ENCODE measurements at regions not wholly inside any gene's neighbourhood (a gene's known extent, or its start where the extent isn't known, plus 50 kb on each side); places are given as distances from the start of the nearest gene placed in this dataset.

DNA sequence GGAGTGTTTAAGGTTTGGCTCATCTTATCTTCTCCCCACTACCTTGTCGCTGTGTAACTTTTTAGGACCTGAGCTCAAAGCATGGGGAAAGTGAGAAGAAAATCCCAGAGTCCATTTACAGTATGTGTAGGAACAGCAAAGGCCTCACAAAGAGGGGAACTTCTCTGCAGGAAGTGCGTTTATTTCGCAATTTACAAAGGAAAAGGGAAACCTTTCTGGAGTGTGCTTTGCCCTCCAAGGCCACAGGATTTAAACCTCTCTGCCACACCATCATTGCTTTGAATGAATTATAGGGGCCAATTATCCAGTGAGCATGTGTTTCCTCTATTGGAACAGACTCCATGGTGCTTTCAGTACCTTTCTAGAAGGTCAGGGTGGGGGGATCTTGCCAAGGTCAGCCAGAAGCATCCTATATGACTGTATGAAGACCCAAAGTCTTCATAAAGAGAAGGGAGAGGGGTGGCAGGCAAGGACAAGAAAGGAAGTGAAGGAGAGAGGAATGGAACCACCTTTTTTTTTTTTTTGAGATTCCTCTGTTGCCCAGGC lies 68.1 kb upstream of the LMO2 start (continued):
- TF ChIP-seq SOX15 (CRISPR knock-in tag; IDR thresholded peaks at IDR 0.05): no peak
- TF ChIP-seq TEAD4 (CRISPR knock-in tag; IDR thresholded peaks at IDR 0.05): no peak
- TF ChIP-seq IRF1 (CRISPR knock-in tag; IDR thresholded peaks at IDR 0.05): no peak
- TF ChIP-seq ATF3 (CRISPR knock-in tag; conservative IDR thresholded peaks at IDR 0.05): no peak
- TF ChIP-seq ZNF423 (CRISPR knock-in tag; IDR thresholded peaks at IDR 0.05): no peak
- TF ChIP-seq, protein P1, sequence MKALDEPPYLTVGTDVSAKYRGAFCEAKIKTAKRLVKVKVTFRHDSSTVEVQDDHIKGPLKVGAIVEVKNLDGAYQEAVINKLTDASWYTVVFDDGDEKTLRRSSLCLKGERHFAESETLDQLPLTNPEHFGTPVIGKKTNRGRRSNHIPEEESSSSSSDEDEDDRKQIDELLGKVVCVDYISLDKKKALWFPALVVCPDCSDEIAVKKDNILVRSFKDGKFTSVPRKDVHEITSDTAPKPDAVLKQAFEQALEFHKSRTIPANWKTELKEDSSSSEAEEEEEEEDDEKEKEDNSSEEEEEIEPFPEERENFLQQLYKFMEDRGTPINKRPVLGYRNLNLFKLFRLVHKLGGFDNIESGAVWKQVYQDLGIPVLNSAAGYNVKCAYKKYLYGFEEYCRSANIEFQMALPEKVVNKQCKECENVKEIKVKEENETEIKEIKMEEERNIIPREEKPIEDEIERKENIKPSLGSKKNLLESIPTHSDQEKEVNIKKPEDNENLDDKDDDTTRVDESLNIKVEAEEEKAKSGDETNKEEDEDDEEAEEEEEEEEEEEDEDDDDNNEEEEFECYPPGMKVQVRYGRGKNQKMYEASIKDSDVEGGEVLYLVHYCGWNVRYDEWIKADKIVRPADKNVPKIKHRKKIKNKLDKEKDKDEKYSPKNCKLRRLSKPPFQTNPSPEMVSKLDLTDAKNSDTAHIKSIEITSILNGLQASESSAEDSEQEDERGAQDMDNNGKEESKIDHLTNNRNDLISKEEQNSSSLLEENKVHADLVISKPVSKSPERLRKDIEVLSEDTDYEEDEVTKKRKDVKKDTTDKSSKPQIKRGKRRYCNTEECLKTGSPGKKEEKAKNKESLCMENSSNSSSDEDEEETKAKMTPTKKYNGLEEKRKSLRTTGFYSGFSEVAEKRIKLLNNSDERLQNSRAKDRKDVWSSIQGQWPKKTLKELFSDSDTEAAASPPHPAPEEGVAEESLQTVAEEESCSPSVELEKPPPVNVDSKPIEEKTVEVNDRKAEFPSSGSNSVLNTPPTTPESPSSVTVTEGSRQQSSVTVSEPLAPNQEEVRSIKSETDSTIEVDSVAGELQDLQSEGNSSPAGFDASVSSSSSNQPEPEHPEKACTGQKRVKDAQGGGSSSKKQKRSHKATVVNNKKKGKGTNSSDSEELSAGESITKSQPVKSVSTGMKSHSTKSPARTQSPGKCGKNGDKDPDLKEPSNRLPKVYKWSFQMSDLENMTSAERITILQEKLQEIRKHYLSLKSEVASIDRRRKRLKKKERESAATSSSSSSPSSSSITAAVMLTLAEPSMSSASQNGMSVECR (CRISPR knock-in tag; IDR thresholded peaks at IDR 0.05; ENCODE audit: borderline replicate concordance): no peak
- no peak for TF ChIP-seq HMGA2 (CRISPR knock-in tag; IDR thresholded peaks at IDR 0.05)
- no peak for TF ChIP-seq FOXP1 (CRISPR knock-in tag; IDR thresholded peaks at IDR 0.05; ENCODE audit: borderline replicate concordance)

DNA sequence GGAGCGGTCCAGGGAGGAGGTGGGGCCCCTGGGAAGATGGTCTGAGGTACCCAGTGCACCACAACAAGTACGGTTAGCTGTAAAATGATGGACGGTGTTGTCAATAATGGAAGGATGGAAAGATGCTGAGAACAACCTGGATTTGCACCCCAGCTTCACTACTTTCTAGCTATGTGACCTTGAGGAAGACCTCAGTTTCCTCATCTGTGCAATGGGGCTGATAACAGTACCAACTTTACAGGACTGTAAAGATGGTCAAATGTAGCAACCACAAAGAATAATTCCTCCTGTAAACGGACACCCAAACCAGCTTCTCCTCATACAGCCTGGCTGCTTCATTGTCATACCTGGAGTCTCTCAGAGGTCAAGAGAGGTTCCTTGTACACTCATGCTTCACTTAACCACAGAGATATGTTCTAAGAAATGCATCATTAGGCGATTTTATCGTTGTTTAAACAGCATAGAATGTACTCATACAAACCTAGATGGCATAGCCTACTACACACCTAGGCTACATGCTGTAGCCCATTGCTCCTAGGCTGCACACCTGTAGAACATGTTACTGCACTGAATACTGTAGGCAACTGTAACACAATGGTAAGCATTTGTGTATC lies 65.5 kb upstream of the LMO2 start:
- CTCF ChIA-PET: no interaction called here
- no peak overlapping the region for H3K27ac Mint-ChIP-seq
- no peaks in the 10 kb centered on the region for H3K27me3 Mint-ChIP-seq (ENCODE audit: low read depth)
- no peak overlapping the region for H3K4me3 Mint-ChIP-seq
- no peaks in the 10 kb centered on the region for H3K9me3 Mint-ChIP-seq
- POLR2A ChIA-PET: no interaction called here
- no peak for TF ChIP-seq MYBL2 (CRISPR knock-in tag; IDR thresholded peaks at IDR 0.05)
- ATAC-seq (no peak), DNase-seq (ENCODE audit: low spot score) (no peak)
- no peaks in the 10 kb centered on the region for H3K36me3 Mint-ChIP-seq
- H3K4me1 Mint-ChIP-seq: no peaks in the 10 kb centered on the region; the same call in 1 of the 2 replicates

DNA sequence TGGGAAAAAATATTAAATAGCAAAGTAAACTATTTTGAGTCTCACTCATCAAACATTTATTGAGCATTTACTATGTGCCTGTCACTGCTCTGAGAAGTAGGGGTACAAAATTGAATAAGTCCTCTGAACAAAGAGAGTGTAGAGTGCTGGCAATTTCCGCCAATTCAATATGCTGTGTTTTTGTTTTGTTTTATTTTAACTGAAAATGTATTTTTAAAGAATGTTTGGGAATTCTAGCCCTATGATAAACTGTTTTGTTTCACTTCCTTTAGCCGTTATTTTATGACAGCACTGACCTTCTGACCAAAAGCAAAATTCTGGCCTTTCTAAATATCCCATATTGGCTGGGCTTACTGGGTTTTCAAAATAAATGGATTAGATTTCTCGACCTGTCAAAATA lies 64.7 kb upstream of the LMO2 start:
- Mint-ChIP-seq H3K4me1 (no peaks in the 10 kb centered on the region; the same call in 1 of the 2 replicates), H3K27ac (no peak overlapping the region), H3K9me3 (no peaks in the 10 kb centered on the region), H3K27me3 (ENCODE audit: low read depth) (no peaks in the 10 kb centered on the region), H3K4me3 (no peak overlapping the region), H3K36me3 (no peaks in the 10 kb centered on the region)
- TF ChIP-seq JUN (CRISPR knock-in tag; IDR thresholded peaks at IDR 0.05) (no peak), ZNF671 (CRISPR knock-in tag; IDR thresholded peaks at IDR 0.05) (no peak), ATF1 (CRISPR knock-in tag; IDR thresholded peaks at IDR 0.05) (no peak), FOXK1 (CRISPR knock-in tag; IDR thresholded peaks at IDR 0.05) (no peak), JAZF1 (CRISPR knock-in tag; IDR thresholded peaks at IDR 0.05) (no peak), ZSCAN18 (CRISPR knock-in tag; IDR thresholded peaks at IDR 0.05) (no peak)
- TF ChIP-seq, protein P2, sequence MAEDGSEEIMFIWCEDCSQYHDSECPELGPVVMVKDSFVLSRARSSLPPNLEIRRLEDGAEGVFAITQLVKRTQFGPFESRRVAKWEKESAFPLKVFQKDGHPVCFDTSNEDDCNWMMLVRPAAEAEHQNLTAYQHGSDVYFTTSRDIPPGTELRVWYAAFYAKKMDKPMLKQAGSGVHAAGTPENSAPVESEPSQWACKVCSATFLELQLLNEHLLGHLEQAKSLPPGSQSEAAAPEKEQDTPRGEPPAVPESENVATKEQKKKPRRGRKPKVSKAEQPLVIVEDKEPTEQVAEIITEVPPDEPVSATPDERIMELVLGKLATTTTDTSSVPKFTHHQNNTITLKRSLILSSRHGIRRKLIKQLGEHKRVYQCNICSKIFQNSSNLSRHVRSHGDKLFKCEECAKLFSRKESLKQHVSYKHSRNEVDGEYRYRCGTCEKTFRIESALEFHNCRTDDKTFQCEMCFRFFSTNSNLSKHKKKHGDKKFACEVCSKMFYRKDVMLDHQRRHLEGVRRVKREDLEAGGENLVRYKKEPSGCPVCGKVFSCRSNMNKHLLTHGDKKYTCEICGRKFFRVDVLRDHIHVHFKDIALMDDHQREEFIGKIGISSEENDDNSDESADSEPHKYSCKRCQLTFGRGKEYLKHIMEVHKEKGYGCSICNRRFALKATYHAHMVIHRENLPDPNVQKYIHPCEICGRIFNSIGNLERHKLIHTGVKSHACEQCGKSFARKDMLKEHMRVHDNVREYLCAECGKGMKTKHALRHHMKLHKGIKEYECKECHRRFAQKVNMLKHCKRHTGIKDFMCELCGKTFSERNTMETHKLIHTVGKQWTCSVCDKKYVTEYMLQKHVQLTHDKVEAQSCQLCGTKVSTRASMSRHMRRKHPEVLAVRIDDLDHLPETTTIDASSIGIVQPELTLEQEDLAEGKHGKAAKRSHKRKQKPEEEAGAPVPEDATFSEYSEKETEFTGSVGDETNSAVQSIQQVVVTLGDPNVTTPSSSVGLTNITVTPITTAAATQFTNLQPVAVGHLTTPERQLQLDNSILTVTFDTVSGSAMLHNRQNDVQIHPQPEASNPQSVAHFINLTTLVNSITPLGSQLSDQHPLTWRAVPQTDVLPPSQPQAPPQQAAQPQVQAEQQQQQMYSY (CRISPR knock-in tag; IDR thresholded peaks at IDR 0.05): no peak
- TF ChIP-seq, protein P3, sequence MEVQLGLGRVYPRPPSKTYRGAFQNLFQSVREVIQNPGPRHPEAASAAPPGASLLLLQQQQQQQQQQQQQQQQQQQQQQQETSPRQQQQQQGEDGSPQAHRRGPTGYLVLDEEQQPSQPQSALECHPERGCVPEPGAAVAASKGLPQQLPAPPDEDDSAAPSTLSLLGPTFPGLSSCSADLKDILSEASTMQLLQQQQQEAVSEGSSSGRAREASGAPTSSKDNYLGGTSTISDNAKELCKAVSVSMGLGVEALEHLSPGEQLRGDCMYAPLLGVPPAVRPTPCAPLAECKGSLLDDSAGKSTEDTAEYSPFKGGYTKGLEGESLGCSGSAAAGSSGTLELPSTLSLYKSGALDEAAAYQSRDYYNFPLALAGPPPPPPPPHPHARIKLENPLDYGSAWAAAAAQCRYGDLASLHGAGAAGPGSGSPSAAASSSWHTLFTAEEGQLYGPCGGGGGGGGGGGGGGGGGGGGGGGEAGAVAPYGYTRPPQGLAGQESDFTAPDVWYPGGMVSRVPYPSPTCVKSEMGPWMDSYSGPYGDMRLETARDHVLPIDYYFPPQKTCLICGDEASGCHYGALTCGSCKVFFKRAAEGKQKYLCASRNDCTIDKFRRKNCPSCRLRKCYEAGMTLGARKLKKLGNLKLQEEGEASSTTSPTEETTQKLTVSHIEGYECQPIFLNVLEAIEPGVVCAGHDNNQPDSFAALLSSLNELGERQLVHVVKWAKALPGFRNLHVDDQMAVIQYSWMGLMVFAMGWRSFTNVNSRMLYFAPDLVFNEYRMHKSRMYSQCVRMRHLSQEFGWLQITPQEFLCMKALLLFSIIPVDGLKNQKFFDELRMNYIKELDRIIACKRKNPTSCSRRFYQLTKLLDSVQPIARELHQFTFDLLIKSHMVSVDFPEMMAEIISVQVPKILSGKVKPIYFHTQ (CRISPR knock-in tag; IDR thresholded peaks at IDR 0.05): no peak
- TF ChIP-seq, protein P4, sequence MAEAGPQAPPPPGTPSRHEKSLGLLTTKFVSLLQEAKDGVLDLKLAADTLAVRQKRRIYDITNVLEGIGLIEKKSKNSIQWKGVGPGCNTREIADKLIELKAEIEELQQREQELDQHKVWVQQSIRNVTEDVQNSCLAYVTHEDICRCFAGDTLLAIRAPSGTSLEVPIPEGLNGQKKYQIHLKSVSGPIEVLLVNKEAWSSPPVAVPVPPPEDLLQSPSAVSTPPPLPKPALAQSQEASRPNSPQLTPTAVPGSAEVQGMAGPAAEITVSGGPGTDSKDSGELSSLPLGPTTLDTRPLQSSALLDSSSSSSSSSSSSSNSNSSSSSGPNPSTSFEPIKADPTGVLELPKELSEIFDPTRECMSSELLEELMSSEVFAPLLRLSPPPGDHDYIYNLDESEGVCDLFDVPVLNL (CRISPR knock-in tag; IDR thresholded peaks at IDR 0.05; ENCODE audit: borderline replicate concordance, low read depth): no peak
- POLR2A ChIA-PET: no interaction called here
- DNase-seq (ENCODE audit: low spot score) (no peak), ATAC-seq (no peak)
- CTCF ChIA-PET: no interaction called here

Measured in WTC11 (cell line).